Activated effector memory CD4-positive, alpha-beta T cell treated with Interleukin-2 at 50 U/mL for 16 hours (primary cell): ENCODE measurements at regions not wholly inside any gene's neighbourhood (a gene's known extent, or its start where the extent isn't known, plus 50 kb on each side); places are given as distances from the start of the nearest gene placed in this dataset.

Source experiments
- DNase-seq: peaks from one replicate; pipeline ENCODE4 v3.0.0-alpha.2; 2020

DNA sequence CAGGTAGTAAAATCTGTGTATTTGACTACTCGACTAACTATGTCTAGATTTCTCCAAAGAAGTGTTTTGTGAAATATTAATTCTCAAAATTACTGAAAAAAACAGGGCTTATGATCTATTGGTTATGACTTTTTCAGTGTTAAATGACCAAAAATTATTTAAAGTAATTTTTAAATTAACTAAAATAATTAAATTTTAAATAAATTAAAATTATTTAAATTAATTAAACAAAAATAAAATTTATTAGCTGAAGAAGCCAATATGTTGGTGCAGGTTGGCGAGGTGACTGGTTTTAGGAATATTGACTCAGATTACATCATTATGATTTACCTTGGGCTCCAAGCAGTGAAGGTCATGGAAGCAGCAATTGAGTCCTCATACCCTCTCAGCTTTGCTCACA, 483.2 kb downstream of the PTPRC start:
- DNase-seq: no peak

DNA sequence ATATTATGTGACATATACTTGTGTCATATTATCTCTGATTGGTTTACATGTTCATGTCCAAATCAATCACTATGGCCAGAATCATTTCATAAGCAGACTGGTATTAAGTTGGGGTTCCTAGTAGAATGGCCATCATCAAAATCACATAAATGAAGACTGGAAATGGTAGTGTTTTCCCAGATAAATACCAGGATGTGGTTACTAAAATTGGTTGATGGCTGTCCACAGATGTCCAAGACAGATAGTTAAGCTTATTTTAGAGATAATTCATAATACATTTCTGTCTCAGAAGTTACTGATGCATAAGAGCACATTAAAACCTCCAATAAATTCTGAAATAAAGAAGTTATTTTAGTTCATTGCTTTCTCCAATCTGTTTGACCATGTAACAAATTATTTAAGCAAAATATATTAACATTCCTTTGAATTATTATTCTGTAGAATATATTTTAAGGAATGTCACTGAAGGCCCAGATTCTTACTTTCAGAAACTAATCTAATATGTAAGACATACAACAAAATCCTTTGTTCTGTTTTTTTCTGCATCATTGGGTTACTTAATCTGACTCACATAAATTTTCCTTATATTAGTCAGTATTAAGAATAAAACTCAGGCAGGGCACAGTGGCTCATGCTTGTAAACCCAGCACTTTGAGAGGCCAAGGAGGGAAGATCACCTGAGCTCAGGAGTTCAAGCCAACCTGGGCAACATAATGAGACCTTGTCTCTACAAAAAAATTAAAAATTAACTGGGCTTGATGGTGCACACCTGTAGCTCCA, 483.9 kb downstream of the PTPRC start:
- no peak for DNase-seq

DNA sequence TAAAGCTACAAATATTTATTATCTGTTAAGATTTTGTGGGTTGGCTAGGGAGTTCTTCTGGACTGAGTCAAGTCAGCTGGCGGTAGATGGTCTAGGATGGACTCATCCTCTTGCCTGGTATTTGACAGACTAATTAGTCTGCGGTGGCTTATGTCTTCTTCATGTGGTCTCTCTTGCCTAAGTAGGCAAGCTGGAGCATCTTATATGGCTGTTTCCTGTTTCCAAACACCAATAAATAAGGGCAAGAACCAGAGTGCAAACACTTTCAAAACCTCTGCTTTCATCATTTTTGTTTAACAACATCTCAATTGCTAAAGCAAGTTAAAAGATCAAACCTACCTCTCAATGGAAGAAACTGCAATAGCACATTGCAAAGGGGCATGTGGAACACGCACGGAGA, 484.8 kb downstream of the PTPRC start:
- no peak for DNase-seq

DNA sequence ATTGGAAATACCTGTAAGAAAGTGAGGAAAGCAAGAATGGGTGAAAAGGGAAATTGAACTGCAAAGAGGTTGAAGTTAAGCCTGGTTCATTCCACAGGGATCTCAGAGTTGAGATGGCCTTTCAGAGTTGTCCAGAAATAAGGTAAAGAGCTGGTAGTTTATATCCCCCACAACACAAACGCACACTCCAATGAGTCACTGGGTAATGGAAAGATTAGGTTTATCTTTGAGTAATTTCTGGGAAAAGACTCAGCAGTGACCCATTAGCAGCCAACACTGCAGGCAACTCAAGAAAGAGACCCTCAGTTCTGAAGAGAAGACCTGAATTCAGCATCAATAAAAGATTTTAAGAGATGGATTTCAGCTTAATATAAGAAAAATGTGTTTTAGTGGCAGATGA, 485.5 kb downstream of the PTPRC start:
- no peak for DNase-seq

DNA sequence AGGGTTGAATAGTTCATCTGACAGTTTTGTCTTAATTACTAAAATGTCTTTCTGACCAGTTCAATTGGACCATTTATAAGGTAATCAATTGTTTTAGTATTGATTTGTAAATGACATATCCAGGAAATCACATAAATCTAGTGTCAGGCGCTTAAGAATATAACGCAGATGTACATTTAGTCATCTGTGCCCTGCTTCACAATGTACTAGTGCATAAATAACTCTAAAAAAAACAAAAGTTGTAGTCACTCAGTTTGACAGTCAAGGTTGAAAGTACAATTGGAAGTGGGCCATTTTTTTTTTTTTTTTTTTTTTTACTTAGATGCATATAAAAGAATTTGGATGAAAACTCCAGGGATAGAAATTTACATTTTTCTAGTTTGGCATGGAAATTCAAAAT, 490.4 kb downstream of the PTPRC start:
- DNase-seq: no peak

DNA sequence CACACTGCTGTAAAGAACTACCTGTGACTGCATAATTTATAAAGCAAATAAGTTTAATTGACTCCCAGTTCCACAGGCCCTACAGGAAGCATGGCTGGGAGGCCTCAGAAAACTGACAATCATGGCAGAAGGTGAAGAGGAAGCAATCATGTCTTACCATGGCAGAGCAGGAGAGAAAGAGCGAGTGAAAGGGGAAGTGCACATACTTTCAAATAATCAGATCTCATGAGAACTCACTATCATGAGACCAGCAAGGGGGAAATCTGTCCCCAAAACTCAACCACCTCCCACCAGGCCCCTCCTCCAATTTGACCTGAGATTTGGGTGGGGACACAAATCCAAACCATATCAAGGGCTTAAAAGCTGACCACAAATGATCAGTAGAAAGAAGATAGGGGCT, 493.2 kb downstream of the PTPRC start:
- no peak for DNase-seq

DNA sequence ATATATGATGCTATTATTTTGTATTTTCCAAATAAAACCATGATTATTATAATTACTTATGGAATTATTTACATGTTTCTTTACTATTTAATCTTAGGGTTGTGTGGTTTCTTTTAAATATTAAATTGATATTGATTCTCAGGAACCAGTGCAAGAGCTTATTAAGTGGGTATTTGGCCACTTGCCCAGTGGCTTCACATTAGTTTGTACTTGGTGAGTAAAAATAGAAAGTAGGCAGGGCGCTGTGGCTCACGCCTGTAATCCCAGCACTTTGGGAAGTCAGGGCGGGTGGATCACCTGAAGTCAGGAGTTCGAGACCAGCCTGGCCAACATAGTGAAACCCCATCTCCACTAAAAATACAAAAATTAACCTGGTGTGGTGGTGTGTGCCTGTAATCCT, 497.1 kb downstream of the PTPRC start:
- DNase-seq: no peak

DNA sequence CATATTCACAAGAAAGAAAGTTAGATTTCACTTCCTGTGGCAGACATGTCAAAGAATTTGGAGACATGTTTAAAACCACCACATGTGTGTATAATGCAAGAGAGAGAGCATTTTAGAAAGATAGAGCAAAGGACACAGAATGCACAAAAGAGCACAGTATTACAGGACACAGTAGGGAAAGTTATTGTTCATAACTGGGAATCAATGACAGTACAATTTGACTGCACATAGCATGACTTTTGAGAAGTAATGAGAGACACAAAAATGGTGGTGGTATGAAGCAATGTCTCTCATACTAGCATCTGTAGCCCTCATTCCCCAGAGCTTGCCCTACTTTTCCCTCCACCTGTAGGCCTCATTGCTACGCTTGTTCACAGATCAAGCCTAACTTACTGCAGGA, 499.2 kb downstream of the PTPRC start:
- no peak for DNase-seq

DNA sequence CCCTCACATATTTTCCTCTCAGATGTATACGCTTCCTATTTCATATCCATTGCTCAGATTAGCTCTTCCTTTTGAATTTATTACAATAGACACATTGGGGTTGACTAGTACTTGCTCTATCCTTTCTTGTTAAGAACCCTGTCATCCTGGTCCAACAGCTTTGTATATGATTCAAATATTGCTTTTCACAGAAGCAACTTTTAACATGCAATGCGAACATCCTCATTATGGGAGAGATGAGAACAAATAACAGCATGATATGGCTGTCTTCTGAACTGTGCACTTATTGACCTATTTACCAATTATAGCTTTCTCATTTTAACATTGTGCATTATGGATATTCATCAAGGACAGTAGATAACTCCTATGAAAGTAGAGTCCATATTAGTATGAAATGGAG, 510.8 kb downstream of the PTPRC start:
- no peak for DNase-seq

DNA sequence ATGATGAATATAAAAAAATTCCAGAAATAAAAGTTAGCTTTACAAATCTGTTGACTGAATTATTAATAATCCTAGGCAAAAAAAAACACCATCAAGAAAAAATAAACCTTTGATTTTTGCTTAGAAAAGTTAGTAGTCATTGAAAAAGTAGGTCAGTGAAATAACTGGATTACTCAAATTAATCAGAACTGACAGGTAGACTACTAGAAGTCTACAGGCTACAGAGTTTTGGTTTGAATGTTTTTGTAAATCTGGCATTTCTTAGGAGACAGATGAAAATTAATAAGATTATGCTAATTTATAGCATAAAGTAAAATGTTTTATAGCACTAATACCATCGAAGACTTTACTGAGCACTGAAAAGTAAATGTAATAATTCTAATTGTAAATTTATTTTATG, 511.9 kb downstream of the PTPRC start:
- no peak for DNase-seq

DNA sequence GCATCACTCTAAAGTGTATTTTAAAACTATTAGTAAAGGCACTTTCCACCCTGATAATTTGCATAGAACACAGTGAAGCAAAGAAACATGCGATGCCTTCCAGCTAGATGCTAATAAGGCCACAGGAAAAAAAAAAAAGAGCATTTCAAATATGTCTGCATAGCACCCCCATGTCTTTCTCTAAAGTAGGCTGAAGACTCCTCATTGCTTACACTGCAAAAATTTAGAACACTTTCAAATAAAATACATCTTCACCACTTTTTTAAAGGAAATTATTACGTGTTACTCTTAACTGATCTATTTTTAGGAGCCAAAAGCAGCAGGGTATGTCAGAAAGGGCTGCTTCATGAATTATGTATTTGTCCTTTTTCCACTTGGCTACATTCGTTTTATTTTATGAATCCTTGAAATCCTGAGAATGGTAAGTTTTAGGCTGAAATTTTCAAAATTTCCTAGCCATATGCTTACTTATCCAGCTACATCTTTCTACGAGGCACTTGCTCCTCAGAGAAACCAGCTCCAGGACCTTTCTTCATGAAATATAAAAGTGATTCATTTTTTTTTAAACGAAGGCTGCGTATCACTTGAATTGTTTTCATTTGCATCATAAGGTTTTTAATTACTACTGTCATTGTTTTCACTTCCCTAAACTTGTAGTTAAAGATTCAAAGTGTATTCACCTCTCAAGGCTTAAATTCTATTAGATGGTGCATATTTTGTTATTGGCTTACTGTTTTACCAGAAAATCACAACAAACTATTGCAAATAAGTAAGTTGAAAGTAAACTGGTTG, 513.0 kb downstream of the PTPRC start:
- no peak for DNase-seq

DNA sequence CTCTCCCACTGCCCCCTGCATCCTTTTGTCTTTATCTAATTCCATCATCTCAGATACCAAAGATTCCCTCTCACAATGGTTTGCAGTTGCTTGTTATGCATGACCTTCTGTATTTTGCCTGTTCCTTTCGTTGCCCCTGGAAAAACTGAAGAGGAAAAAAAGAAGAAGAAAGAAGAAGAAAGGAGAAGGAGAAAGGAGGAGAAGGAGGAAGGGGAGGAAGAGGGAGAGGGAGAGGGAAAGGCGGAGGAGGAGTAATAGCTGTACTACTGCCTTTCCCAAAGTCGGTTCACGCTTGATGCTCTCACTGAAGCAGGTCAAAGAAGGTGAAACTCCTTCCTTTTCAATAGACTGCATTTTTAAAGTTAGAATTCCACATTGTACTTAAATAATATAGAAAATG, 513.8 kb downstream of the PTPRC start:
- DNase-seq: no peak

DNA sequence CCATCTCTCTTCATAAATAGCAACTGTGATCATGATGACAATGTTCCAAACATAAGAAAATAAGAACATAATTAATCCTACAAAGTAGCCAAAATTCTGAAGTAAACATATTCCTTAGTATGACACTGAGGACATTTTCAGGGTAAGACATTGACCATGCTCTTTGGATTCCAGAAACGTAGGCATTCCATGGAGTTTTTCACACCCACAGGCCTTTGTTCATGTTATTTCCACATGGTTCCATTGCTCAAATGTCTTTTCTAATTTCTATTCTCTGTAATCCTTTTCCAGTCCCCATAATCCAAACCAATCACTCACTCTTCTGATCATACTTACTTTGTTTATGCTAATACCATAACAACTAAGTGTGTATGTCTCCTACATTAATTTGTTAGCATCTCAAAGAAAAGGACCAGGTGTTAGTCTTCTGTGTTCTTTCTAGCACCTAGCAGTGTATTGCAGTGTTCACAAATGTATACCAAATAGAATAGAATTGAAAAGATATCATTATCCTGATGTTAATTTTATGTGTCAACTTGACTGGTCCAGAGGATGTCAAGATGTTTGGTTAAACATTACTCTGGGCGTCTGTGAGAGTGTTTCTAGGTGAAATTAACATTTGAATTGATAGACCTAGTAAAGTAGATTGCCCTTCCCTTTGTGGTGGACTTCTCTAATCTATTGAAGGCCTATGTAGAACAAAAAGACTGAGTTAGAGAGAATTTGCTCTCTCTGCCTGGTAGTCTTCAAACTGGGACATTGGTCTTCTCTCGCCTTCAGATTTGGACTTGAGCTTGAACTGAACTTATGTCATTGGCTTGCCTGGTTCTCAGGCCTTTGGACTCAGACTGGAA, 516.6 kb downstream of the PTPRC start:
- DNase-seq: no peak

DNA sequence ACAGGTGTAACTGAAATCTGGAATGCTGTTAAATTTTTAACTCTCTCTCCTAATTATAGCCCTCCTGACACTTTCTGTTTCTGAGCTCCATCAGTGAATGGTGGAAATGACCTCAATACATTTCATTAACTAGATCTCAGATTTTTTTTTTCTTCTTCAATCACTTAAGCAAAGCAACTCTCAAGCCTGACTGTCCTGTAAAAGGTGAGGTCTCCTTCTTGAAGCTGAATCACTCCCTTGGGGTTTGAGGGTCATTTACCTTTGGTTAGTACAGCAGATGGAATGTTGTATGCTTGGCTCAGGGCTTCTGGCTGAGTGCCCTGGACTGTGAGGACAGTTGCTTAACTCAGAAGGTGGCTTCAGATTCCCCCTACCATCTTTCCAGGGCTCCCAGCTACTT, 518.7 kb downstream of the PTPRC start:
- DNase-seq: no peak

DNA sequence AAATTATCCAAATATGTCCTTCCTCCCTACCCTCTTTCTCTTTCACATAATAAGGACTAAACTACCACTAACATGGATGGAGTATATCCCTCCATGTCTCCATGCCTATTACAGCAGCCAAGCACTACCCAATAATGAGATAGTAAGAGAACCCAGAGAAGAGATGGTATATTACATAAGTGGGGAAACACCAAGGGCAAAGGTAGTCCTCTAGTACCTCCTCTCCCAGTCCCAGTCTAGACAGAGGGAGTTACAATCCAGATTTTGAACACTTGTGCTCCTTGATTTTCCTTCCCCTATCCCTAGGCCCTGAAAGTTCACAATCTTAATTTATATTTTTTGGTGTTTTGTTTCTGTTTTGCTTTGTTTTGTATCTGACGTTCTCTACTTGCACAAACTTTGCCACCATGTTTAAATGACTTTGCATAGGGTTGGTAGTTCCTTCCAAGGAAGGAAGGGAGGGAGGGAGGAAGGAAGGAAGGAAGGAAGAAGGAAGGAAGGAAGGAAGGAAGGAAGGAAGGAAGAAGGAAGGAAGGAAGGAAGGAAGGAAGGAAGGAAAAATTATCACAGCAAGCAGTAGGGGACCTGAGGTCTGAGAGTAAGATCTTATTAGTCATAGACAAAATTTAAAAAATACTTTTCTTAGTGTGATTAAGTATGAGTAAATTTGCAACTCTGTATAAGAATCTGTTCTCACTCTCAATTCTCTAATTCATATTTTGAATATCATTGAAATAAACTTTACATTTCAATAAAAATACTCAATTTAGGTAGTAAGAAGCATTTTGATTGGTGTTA, 521.9 kb downstream of the PTPRC start:
- no peak for DNase-seq

DNA sequence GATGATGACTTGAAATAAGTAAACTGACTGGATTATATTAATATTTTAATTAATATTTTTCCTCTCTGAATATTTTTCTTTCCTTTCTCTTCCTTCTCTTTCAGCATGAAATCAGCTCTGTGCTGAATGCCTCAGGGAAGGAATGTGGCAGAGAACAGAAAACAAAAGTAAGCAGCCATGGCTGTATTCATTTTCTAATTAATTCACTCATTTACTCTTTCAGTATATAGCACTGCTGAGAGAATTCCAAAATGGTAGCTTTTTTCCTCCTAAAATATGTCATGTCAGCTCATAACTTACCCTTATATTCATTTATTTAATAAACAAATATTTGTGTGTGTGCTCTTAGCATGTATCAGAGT, 522.5 kb downstream of the PTPRC start:
- no peak for DNase-seq

DNA sequence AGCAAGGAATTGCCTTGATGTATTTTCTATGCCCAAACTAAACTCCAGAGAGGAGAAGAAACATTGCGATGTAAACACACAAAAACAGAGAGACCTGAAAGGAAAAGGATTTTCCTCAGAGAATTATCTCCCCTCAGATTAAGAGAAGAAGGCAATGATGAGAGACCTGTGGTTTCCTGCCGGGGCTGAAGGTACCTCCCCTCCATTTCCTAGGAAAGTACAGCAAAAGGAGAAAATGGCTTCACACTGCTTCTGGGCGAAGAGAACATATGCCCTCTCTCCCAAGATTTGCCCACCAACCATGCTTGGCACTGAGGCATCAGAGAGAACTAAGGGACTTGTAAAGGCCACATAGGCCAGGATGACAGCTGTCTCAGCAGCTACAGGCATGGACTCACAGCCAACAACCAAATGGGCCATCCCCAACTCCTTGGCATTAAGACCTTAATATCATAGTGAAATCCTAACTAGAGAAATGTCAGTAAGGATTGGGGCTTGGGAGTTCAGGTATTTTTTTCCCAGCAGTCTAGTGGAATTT, 523.0 kb downstream of the PTPRC start:
- no peak for DNase-seq

DNA sequence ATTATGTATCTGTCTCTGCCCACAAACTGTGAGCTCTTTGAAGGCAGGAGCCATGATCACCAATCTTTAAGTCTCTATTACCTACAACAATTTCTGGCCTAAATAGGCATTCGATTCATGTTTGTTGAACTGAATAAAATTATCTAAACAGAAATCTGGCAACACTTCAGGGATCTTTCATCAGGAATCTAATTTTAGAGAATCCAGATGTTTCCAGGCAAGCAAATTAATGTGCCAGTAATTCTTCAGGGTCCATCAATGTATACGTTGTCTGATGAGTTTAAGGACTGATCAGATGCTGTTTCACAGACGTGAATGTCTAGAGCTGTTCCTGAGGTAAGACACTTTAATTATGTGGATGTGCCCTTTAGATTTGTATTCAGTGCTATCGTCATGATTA, 524.4 kb downstream of the PTPRC start:
- DNase-seq: no peak

DNA sequence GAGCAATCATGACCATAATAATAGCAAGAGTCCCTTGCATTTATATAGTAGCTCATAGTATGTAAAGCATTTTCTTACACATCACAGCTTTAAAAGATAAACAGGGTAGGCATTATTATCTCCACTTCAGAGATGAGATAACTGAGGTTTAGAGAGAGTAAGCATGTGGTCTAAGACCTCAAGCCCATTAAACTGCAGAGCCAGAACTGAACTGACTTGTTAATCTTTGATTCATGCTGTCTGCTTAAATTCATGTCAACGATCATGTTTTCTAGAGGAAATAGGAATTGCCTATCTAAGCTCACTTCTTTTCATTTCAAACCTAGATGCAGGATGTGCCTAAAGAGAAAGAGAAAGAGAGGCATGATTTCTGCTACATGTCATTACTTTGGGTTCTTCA, 524.8 kb downstream of the PTPRC start:
- no peak for DNase-seq

DNA sequence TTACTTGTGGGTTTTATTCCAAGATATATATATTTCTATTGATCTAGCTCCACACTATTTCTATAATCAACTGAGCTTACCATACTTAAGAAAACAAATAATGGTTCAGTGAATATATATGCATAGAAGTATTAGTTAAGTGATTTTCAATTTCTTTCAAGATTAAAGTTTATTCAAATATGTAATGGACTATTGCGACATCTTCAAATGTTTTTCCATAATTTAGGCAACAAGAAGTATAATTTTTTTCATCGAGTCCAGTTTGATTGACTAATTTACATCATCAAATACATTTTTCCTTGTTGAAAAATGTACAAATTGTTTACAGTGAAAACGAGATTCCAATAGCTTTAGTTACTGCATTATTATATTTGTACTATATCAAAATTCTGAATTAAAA, 528.6 kb downstream of the PTPRC start:
- DNase-seq: no peak

DNA sequence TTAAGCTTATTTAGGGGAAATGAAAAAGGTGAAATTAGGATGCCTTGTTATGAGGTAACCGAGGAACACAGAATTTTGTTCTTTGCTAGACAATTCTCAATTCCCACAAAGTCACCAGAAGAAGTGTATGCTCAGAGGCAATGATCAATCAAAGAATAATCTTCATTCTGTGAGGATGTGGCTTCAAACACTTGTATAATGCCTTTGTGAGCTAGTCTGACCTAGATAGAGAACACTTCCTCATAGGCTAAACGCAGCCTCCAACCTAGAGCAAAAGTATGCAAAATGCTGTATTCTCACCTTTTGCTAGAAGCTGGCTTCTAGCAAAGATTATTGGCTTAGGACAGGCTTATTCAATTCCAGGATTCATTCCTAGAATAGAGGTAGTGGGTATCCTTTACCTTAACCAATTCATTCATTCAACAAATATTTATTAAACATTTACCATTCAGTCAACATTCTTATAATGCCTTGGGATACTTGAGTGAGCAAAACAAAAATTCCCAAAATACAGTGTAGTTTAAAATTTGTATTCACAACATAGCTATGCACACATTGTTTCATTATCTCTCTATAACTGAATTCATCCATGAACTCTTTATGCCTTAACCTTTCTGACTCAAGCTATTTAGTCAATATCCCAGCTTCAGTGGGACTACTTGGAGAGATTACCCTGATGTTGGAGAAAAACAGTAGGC, 530.2 kb downstream of the PTPRC start:
- no peak for DNase-seq

DNA sequence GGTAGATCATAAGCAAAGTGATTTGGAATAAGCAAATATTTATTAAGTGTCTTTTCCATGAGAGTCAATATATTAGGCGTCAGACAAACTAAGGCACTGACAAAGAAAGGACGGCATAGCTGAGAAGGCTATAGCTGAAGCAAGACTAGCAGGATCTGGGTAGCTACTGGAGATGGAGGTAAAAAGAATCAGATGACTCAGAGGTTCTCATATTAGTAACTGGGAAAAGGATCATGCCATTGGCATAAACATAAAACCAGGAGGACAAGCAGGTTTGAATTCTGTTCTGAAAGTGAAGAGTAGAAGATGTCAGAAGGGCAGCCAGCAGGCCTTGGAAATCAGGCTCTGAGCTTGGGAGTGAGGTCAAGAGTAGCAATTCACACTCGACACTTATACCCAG, 531.9 kb downstream of the PTPRC start:
- DNase-seq: no peak
